ENCODE measurements at regions not wholly inside any gene's neighbourhood (a gene's known extent, or its start where the extent isn't known, plus 50 kb on each side); places are given as distances from the start of the nearest gene placed in this dataset.

GRCh38 chr2:194443926-194444325, 1213.1 kb upstream of the SLC39A10 start:
- Histone ChIP-seq H3K9me3 (peaks cover 0 to 26% (median 4%) of the 10 kb centered on the region in 4 donors), H3K27me3 (no peaks in the 10 kb centered on the region), H3K4me3 (no peak overlapping the region), H3K4me1 (no peaks in the 10 kb centered on the region), H3K36me3 (no peaks in the 10 kb centered on the region), H3K27ac (no peak overlapping the region)
- intact Hi-C loops (cut with DNase I; ENCODE audit: low total_unique reads): no loop called here
- 48 to 71% (median 65%) methylated on average over 1 of the region's 1 CpG for WGBS, 5 donors
- DNase-seq: no peak
- TF ChIP-seq EP300 (IDR thresholded peaks at IDR 0.05) (no peak), CTCF (IDR thresholded peaks at IDR 0.05) (no peak), POLR2AphosphoS5 (IDR thresholded peaks at IDR 0.05) (no peak), POLR2A (IDR thresholded peaks at IDR 0.05) (no peak)

- DNase-seq: peak in 1 of 2 donors; percentile 3
- Histone ChIP-seq H3K4me1 (no peaks in the 10 kb centered on the region), H3K4me3 (no peak overlapping the region), H3K9me3 (no peaks in the 10 kb centered on the region), H3K27ac (no peak overlapping the region), H3K27me3 (no peaks in the 10 kb centered on the region), H3K36me3 (no peaks in the 10 kb centered on the region)
- WGBS, 5 donors: 62 to 73% (median 68%) methylated on average over 3 of the region's 3 CpGs
- intact Hi-C loops (cut with DNase I; ENCODE audit: low total_unique reads): no loop called here
- TF ChIP-seq POLR2AphosphoS5 (IDR thresholded peaks at IDR 0.05) (no peak), EP300 (IDR thresholded peaks at IDR 0.05) (no peak), CTCF (IDR thresholded peaks at IDR 0.05) (no peak)
Measured at GRCh38 chr2:194424683-194425209, 1232.3 kb upstream of the SLC39A10 start.

- 66 to 89% (median 81%) methylated on average over 3 of the region's 3 CpGs for WGBS, 5 donors
- no peaks in the 10 kb centered on the region for H3K4me1 ChIP-seq
- H3K9me3 ChIP-seq: no peaks in the 10 kb centered on the region
- intact Hi-C loops (cut with DNase I; ENCODE audit: low total_unique reads): no loop called here
- TF ChIP-seq EP300 (IDR thresholded peaks at IDR 0.05): no peak
- TF ChIP-seq CTCF (IDR thresholded peaks at IDR 0.05): no peak
- H3K27ac ChIP-seq: no peak overlapping the region
- H3K36me3 ChIP-seq: no peaks in the 10 kb centered on the region
- DNase-seq: no peak
- no peaks in the 10 kb centered on the region for H3K27me3 ChIP-seq
- no peak overlapping the region for H3K4me3 ChIP-seq
Measured at GRCh38 chr2:194411221-194411620, 1245.8 kb upstream of the SLC39A10 start.

GRCh38 chr2:194395818-194396217, 1261.2 kb upstream of the SLC39A10 start:
- 76 to 84% (median 81%) methylated on average over 3 of the region's 3 CpGs for WGBS, 5 donors
- no peak for TF ChIP-seq EP300 (IDR thresholded peaks at IDR 0.05)
- no peak for TF ChIP-seq POLR2AphosphoS5 (IDR thresholded peaks at IDR 0.05)
- no peak for TF ChIP-seq POLR2A (IDR thresholded peaks at IDR 0.05)
- TF ChIP-seq CTCF (IDR thresholded peaks at IDR 0.05): no peak
- Histone ChIP-seq H3K4me3 (no peak overlapping the region), H3K4me1 (no peaks in the 10 kb centered on the region), H3K27ac (no peak overlapping the region), H3K36me3 (no peaks in the 10 kb centered on the region), H3K27me3 (no peaks in the 10 kb centered on the region), H3K9me3 (no peaks in the 10 kb centered on the region)
- intact Hi-C loops (cut with DNase I; ENCODE audit: low total_unique reads): no loop called here
- DNase-seq: no peak

Measured in stomach (tissue), 8 donors.